ENCODE measurements at regions not wholly inside any gene's neighbourhood (a gene's known extent, or its start where the extent isn't known, plus 50 kb on each side); places are given as distances from the start of the nearest gene placed in this dataset.

- no peak for TF ChIP-seq MAX (IDR thresholded peaks at IDR 0.05; ENCODE audit: low read depth, low read length)
- no peak for TF ChIP-seq CTCF (IDR thresholded peaks at IDR 0.05; ENCODE audit: low read depth, low read length)
- TF ChIP-seq POLR2A (IDR thresholded peaks at IDR 0.05; ENCODE audit: extremely low read depth, insufficient read length), result no peak
These were observed 75.9 kb downstream of the RAD51AP2 start for GRCh38 chr2:17442334-17442733.
